HG02642 (cell line): ENCODE measurements at regions not wholly inside any gene's neighbourhood (a gene's known extent, or its start where the extent isn't known, plus 50 kb on each side); places are given as distances from the start of the nearest gene placed in this dataset.
"Not testable (repeated sequence)": the region's sequence is repeated elsewhere in the genome, so short reads cannot be mapped to it uniquely, and the experiment has no call there.

Experiments
- ATAC-seq: cut with Tn5 transposase; IDR thresholded peaks from one replicate; pipeline ENCODE4 v1.9.1; 2021; ENCODE audit warnings: mild to moderate bottlenecking; ENCODE audit not compliant: unreplicated experiment, poor library complexity

DNA sequence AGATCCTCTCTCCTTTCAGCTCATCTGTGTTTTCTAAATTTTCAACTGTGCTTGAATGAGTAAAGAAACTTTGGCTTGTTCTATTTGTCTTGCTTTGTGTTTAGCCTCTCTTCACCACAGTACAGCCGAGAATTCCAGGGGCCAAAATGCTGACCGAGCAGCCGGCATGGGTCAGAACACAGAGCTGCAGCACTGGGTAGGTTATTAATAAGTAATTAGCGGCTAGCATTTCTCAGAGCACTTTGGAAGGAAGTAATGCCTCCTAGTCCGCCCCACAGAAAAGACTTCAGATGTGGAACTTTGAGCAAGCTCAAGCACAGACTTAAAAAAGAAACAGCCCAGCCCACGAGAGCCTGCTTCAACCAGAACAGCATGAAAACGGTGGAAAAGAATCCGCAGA is 343.9 kb downstream of the ARRDC4 start:
- no peak for ATAC-seq

DNA sequence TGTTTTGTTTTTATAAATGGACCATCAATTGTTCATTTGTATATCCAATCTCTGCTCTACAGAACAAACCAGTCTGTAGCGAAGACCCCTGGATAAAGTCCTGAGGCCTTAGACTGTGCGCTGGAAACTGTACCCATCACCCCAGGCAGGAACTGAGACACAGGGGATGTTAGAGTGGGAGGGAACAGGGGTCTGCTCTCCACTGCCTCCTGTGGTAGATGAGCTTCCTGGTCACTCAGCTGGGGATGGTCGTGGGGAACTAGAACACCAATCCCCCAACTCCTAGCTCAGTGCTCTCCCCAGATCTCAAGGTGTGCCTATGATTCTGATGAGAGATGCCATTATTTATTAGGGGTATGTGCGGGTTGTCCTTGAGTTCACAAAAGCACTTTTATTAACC is 340.2 kb upstream of the IGF1R start:
- no peak for ATAC-seq

DNA sequence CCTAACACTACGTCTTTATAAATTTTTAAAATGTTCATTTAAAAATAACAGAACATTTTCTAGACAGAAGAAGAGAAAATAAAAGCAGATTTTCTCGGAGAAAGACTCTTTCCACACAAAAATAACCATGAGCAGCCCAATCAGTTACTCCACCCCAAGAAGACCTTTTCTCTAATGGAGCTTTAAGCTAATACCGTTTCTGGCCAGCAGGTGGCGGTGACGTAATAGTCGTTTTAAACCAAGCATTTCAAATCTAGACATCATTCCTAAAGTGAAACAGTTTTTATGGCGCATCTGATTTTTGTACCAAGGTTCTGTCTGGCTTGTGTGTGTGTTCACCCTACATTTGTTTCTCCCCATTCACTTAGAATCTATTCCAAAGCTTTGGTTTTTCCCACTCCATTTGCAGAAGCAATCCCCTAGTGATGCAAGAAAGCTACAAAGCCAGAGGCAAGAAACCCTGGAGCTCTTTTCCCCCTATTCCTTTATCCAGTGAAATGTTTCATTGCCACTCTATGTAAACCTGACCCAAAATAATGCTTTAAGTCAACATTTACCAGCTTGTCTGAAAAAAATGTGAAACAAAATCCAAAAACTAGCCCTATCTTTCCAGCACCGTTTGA is 336.7 kb upstream of the IGF1R start:
- ATAC-seq: peak; percentile 73

DNA sequence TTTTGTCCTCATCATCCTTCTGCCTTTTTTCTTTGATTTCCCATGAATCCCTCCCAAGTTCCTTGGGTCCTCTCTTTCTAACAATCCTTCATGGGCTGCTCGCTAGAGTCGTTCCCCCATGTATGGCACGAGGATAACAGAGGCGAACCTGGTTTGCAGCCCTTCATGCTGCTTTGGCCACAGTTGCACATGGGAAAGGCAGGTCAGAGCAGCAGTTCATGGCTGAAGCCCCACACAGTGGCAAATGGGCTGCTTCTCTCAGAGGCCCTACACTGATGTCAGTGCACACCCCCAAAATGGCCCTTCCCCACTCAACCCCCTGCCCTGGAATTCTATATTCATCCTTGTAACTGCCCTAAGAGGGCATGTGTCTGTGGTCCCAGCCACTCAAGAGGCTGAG is 335.4 kb upstream of the IGF1R start:
- no peak for ATAC-seq

- ATAC-seq: no peak
These were observed 332.4 kb upstream of the IGF1R start for GRCh38 chr15:98315971-98316370.

DNA sequence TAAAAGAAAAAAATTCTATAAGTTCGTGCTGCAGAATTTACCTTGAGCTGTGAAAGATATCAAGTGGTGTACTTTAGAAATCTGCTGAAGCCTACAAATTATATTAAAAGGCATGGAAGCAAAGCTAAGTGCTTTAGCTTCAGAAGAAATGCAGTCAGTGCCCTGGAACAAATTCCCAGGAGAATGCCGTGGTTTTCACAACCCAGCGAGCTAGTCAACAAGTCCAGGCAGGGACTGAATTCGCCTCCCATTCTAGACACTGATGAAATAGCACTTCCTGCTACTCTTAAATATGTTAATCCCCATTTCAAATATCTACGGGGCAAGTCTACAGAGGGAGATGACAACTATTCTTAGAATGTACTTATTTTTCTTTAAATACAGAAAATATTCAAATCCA is 326.4 kb upstream of the IGF1R start:
- no peak for ATAC-seq

DNA sequence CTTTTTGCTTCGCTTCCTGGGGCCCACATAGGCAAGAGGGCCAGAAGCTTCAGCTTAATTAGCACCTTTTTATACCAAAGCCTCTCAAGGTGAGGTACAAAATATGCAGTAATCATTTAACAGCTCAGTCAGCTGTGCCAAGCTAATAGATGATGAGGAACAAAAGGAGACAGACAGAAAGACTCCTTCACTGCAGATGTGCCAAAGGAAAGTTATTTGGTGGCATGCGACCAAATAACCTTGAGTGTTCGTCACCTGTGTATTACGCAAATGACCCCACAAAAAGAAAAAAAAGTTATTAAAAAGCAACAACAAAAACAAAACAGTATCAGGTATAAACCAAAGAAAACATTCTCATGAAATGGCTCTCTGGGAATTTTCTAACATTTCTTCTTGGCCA is 325.8 kb upstream of the IGF1R start:
- no peak for ATAC-seq

DNA sequence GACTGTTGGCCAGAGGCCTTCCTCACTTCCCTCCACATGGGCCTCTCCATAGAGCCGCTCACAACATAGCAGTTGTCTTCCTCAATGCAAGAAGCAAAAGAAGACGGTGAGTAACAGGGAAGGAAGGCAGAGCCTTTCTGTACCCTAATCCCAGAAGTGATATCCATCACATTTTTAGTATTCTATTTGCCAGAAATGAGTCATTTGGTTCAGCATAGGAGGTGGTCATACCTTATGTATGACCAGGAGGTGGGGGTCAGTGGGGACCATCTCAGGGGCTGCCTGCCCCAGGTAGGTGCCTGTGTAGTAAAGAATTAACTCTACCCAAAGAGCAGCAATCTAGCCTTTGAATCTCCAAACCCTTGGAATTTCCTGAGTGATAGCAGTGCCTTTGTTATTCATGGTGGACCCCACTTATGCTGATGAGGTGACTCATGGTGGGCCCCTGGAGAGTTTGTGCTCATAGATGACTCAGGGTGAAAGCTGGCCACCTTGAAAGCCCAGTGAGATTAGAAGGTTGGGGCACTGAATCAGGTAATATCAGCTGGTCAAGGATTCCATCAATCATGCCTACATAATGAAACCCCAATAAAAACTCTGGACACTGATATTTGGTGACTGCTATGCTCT is 323.9 kb upstream of the IGF1R start:
- ATAC-seq: no peak

GRCh38 chr15:98326804-98327203 is 321.5 kb upstream of the IGF1R start:
- ATAC-seq: no peak

- no peak for ATAC-seq
These were observed 318.1 kb upstream of the IGF1R start for GRCh38 chr15:98330258-98330657.

DNA sequence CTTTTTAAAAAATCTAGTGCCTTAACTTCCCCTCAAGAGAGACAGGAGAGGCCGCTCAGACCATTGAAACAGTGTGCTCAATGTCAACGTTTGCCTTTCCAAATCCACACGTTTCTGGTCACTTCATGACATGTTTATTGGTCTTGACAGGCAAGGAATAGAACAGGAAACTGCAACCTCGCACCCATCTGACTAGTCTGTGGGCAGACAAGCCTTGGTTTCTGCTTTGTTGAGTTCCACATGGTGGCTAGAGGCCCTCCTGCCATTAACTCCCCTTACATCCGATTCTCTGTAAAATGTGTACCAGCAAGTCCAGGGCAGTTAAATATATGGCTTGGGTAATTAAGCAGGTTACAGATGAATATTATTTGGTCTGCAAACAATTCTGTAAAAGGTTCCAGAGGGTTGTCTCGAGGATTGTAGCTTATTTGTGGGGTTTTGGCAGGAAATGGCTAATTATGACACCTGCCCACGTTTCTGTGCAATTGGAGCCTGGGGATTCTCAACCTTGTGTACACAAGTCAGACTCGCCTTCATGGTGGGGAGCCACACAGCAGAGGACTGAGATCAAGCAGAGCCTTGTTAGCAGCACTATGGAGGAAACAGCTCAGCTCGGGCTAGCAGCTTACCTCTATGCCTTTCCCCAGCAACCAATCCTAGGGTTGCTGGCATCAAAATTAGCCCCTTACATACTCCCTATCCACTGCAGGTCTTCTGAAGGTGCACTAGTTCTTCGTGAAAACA is 317.5 kb upstream of the IGF1R start:
- no peak for ATAC-seq

- no peak for ATAC-seq
These were observed 316.7 kb upstream of the IGF1R start for GRCh38 chr15:98331676-98332075.

DNA sequence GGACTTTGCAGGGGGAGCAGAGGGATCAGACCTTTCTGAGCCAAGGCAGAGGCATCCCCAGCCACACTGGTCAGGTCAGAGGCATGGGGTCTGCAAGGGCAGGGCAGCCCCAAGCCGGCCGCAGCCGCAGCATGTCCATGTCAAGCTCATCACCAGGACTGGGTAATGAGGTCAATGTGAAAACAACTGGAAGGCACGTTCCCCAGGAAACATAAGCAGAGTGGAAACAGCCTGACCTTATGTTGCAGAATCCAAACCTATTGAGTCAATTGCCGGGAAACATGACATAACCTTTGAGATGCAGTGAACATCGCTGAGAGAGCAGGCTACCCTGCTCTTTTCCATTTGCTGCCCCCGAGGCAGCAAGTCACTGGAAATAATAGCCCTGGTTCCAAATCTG is 315.1 kb upstream of the IGF1R start:
- no peak for ATAC-seq

GRCh38 chr15:98342911-98343310 is 305.4 kb upstream of the IGF1R start:
- no peak for ATAC-seq

GRCh38 chr15:98344591-98344990 is 303.7 kb upstream of the IGF1R start:
- no peak for ATAC-seq

DNA sequence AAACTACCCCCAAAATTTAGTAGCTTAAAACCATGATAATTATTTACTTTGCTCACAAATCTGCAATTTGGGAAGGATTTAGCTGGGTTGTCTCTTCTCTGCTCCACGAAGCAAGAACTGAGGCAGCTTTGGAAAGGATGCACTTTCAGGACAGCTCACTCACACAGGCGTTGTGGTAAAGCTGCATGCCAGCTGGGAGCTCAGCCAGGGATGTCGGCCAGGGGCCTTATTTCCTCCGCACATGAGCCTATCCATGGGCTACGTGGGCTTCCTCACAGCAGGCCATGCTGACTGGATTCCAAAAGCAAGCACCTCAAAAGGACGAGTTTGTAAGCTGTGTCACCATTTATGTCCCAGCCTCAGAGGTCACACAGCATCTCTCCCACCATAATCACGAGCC is 301.3 kb upstream of the IGF1R start:
- no peak for ATAC-seq

DNA sequence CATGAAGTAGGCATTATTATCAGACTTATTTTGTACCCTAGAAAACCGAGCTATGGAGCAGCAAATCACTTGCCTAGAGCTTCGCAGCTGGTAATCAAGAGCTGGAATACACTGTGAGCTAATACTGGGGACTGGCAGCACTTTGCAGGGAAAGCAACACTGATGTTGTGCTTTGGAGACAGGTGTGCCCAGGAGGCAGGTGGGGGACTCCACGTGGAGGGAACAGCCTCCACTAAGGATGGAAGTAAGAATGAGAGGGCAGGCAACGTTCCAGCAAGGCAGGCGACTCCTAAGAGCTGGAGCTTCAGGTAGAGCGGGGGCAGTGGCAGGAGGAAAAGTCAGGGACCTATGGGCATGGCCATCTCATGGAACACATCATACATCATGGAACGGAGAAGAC is 300.5 kb upstream of the IGF1R start:
- ATAC-seq: no peak

- ATAC-seq: no peak
These were observed 298.1 kb upstream of the IGF1R start for GRCh38 chr15:98350276-98350675.

- ATAC-seq: not testable (repeated sequence)
These were observed 290.1 kb upstream of the IGF1R start for GRCh38 chr15:98358274-98358673.

DNA sequence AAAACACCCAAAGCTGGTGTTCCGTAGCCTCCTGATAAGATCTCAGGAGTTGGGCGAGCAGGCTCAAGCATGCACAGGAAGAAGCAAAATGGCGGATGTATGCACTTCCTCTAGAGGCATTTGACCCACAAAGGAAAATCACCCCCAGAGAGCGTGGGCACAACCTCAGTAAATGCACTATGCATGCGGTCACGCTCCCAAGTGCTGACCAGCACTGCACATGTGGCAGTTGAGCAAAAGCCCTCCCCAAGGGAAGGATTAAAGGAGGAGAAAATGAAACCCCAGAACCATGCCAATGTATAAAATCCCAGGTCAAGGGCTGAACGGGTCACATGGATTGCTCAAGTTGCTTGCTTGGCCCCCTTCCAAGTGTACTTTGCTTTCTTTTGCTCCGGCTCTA is 289.4 kb upstream of the IGF1R start:
- no peak for ATAC-seq

- no peak for ATAC-seq
These were observed 284.9 kb upstream of the IGF1R start for GRCh38 chr15:98363416-98363815.

DNA sequence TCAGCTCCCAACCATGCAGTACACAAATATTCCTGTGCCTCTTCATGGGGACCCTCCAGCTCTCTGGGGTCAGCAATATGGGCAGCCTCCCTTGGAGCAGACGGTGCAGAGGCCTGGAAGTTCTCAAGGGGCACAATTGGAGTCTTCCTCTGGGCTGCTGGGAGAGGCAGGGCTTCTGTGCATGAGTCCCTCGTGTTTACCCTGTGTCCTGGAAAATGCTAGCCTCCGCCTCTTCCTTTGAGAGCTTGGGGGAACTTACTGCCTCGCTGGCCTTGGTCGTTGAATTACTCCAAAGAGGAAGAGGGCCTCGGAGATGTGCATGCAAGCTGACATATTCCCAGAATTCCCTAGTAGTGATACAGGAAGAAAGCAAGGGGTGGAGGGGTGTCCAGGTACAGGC is 284.4 kb upstream of the IGF1R start:
- ATAC-seq: no peak
